A549 (cell line): ENCODE measurements at regions not wholly inside any gene's neighbourhood (a gene's known extent, or its start where the extent isn't known, plus 50 kb on each side); places are given as distances from the start of the nearest gene placed in this dataset.
A peak's percentile ranks its signal among the peaks of the same experiment; 100 is the strongest.

Experiments
- ATAC-seq, 2 experiments: fragments of 200-7000 bp in 1 of 2; fragments of >200 bp in 1 of 2; cut with Nextera tagmentation in 1 of 2; cut with Tn5 transposase in 1 of 2; 3 replicates each; pipeline versions ENCODE4 v1.8.0 to v1.9.1; 2018 to 2020; ENCODE audit warnings: mild to moderate bottlenecking in 1 of 2, moderate library complexity in 1 of 2
- CTCF ChIA-PET: fragments of 300-600 bp; sonication (Branson Sonifier 250); formaldehyde crosslinking; extraction: SDS; loops from one replicate; lab custom pipeline; 2021; ENCODE audit warnings: antibody characterized with exemption, inconsistent platforms; lab: Yijun Ruan, JAX
- POLR2A ChIA-PET: fragments of 350-600 bp; formaldehyde crosslinking; extraction: SDS; loops from one replicate; lab custom pipeline; 2021; ENCODE audit warnings: antibody characterized with exemption, inconsistent platforms; lab: Yijun Ruan, JAX
- DNase-seq, 2 experiments: peaks; one replicate each; pipeline versions ENCODE4 v3.0.0 to v3.0.0-alpha.2; 2011 to 2016; ENCODE audit warnings: low read depth in 1 of 2, low spot score in 1 of 2
- FAIRE-seq: peaks from 2 replicates; lab custom pipeline; 2011; peaks lifted over from hg19 to GRCh38; lab: Jason Lieb, UNC
- H3K27ac ChIP-seq, 2 experiments: fragments of >200 bp; sonication (Bioruptor Twin); formaldehyde crosslinking; 3 replicates each; pipeline ENCODE4 v1.5.1; 2016 to 2017
- H3K4me1 ChIP-seq: fragments of >200 bp; sonication (Bioruptor Twin); formaldehyde crosslinking; 3 replicates; pipeline ENCODE4 v1.6.1; 2016
- H3K4me2 ChIP-seq: fragments of >200 bp; sonication (Bioruptor Twin); formaldehyde crosslinking; 3 replicates; pipeline ENCODE4 v1.6.1; 2016
- H3K4me3 ChIP-seq: fragments of >200 bp; sonication (Bioruptor Twin); formaldehyde crosslinking; 3 replicates; pipeline ENCODE4 v1.5.1; 2016
- H3K9me3 ChIP-seq: fragments of >200 bp; sonication (Bioruptor Twin); formaldehyde crosslinking; 3 replicates; pipeline ENCODE4 v1.6.1; 2016
- CEBPB ChIP-seq, 2 experiments: fragments of >200 bp in 1 of 2; sonication (Bioruptor Twin) in 1 of 2; formaldehyde crosslinking in 1 of 2; IDR thresholded peaks; 2 replicates each; pipeline ENCODE4 v1.6.1; 2012 to 2016
- FOXS1 ChIP-seq: fragments of 250-450 bp; sonication (Bioruptor Pico); IDR thresholded peaks from 2 replicates; pipeline ENCODE4 v1.5.0; 2020; ENCODE audit warnings: mild to moderate bottlenecking, moderate library complexity
- GATA3 ChIP-seq: IDR thresholded peaks from 2 replicates; pipeline ENCODE4 v1.6.1; 2012; ENCODE audit warnings: borderline replicate concordance
- HDAC2 ChIP-seq: fragments of 200-600 bp; sonication (generic); IDR thresholded peaks from 2 replicates; pipeline ENCODE4 v1.6.1; 2016
- HOXB5 ChIP-seq: fragments of 250-450 bp; sonication (Bioruptor Pico); IDR thresholded peaks from 2 replicates; pipeline ENCODE4 v1.5.0; 2020; ENCODE audit warnings: mild to moderate bottlenecking, moderate library complexity
- JUN ChIP-seq, 2 experiments: fragments of >200 bp; sonication (Bioruptor Twin); formaldehyde crosslinking; IDR thresholded peaks; 2 replicates in 1 of 2; 3 replicates in 1 of 2; pipeline ENCODE4 v1.6.1; 2016 to 2017
- MAFK ChIP-seq: fragments of 450-650 bp; IDR thresholded peaks from 2 replicates; pipeline ENCODE4 v1.6.1; 2014; ENCODE audit not compliant: partially characterized antibody
- MYC ChIP-seq: IDR thresholded peaks from 2 replicates; pipeline ENCODE4 v1.6.1; 2012; ENCODE audit warnings: mild to moderate bottlenecking, inconsistent platforms, low read length, improper control_type of control experiment, borderline replicate concordance
- NR3C1 ChIP-seq: fragments of >200 bp; sonication (Bioruptor Twin); formaldehyde crosslinking; IDR thresholded peaks from 3 replicates; pipeline ENCODE4 v1.6.1; 2017
- PHF8 ChIP-seq: fragments of 200-600 bp; sonication (generic); IDR thresholded peaks from 2 replicates; pipeline ENCODE4 v1.6.1; 2016; ENCODE audit warnings: low read depth, mild to moderate bottlenecking, antibody characterized with exemption, moderate library complexity, borderline replicate concordance
- POLR2A ChIP-seq: IDR thresholded peaks from 2 replicates; pipeline ENCODE4 v1.6.1; 2012; ENCODE audit warnings: mild to moderate bottlenecking, low read length
- RAD21 ChIP-seq, 2 experiments: fragments of >200 bp in 1 of 2; sonication (Bioruptor Twin) in 1 of 2; formaldehyde crosslinking in 1 of 2; IDR thresholded peaks in 1 of 2; conservative IDR thresholded peaks in 1 of 2; 2 replicates in 1 of 2; 3 replicates in 1 of 2; pipeline ENCODE4 v1.6.1; 2012 to 2018; ENCODE audit warnings: inconsistent platforms in 1 of 2
- REST ChIP-seq: fragments of 200-600 bp; sonication (generic); IDR thresholded peaks from 2 replicates; pipeline ENCODE4 v1.6.1; 2016; ENCODE audit warnings: antibody characterized with exemption, mild to moderate bottlenecking, moderate library complexity
- RNF2 ChIP-seq: fragments of 200-600 bp; sonication (generic); IDR thresholded peaks from 2 replicates; pipeline ENCODE4 v1.6.1; 2016; ENCODE audit warnings: low read depth, mild to moderate bottlenecking, antibody characterized with exemption, moderate library complexity, borderline replicate concordance
- SREBF2 ChIP-seq: fragments of 450-650 bp; IDR thresholded peaks from 2 replicates; pipeline ENCODE4 v1.6.1; 2014; ENCODE audit warnings: mild to moderate bottlenecking, moderate library complexity
- TP53 ChIP-seq: fragments of 250-450 bp; sonication (Bioruptor Pico); IDR thresholded peaks from 2 replicates; pipeline ENCODE4 v1.5.0; 2021; ENCODE audit warnings: mild to moderate bottlenecking, moderate library complexity
- ZNF302 ChIP-seq: fragments of 250-450 bp; sonication (Bioruptor Pico); IDR thresholded peaks from 2 replicates; pipeline ENCODE4 v1.9.0; 2021; ENCODE audit warnings: inconsistent platforms, mild to moderate bottlenecking, moderate library complexity
- WGBS: methylation state at CpG from one replicate; pipeline ENCODE4 v1.1.6; 2017; ENCODE audit errors: missing lambda C conversion rate; 5-methylcytosine and 5-hydroxymethylcytosine counted together
- TF ChIP-seq, protein P1 (sequence below): fragments of 250-450 bp; sonication (Bioruptor Pico); IDR thresholded peaks from 2 replicates; pipeline ENCODE4 v1.5.0; 2020; ENCODE audit warnings: low read depth, mild to moderate bottlenecking, moderate library complexity
- TF ChIP-seq, protein P2 (sequence below): fragments of >200 bp; sonication (Bioruptor Twin); formaldehyde crosslinking; IDR thresholded peaks from 3 replicates; pipeline ENCODE4 v1.6.1; 2016
- TF ChIP-seq, protein P3 (sequence below): fragments of >200 bp; sonication (Bioruptor Twin); formaldehyde crosslinking; IDR thresholded peaks from 2 replicates; pipeline ENCODE4 v1.6.1; 2016
- TF ChIP-seq, protein P4 (sequence below): IDR thresholded peaks from 2 replicates; pipeline ENCODE4 v1.6.1; 2012
- TF ChIP-seq, protein P5 (sequence below): fragments of 250-450 bp; sonication (Bioruptor Pico); IDR thresholded peaks from 2 replicates; pipeline ENCODE4 v1.5.0; 2021; ENCODE audit warnings: mild to moderate bottlenecking, moderate library complexity, borderline replicate concordance
- TF ChIP-seq, protein P6 (sequence below): fragments of >200 bp; sonication (Bioruptor Twin); formaldehyde crosslinking; IDR thresholded peaks from 3 replicates; pipeline ENCODE4 v1.5.1; 2016

DNA sequence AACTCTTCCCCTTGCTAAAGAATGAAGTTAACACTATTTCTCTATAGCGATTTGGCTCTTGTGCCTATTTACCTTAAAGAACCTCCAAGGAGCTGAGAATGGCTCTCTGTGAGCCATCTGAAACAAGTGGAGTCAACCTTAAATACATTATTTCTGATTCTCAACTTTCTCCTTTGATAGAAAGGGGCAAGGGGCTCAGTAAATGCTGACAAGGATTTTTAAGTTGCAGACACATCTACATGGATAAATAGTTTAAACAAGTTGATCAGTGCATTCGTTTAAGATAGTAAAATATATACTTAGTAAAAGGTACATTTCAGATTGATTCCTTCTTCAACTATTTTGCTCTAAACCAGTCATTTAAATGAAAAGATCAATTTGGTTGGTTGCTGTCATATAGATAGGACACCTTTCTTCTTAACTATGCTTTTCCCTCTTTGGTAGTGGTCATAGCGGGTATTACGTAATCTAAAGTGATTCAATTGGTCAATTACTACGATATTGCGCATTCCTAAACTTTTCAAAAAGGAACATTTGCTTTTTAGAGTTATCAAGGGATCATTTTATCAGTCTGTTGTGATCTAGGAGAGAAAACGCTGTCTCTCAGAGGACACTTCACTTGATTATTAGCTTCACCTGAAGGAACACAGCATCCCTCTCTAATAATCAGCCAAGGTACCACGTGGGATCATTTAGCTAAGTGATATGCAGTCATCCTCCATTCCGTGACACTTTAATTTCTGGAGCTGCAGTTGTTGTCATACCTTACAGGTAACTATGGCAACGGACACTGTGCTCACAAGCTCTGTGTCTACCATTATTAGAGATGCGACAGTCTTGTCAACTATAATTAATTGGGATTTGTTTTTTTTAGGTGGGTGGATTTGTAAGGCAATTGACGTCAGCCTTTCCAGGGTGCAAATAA is 50.9 kb upstream of the KCNE4 start:
- FAIRE-seq: no peak
- POLR2A ChIA-PET: no interaction called here

DNA sequence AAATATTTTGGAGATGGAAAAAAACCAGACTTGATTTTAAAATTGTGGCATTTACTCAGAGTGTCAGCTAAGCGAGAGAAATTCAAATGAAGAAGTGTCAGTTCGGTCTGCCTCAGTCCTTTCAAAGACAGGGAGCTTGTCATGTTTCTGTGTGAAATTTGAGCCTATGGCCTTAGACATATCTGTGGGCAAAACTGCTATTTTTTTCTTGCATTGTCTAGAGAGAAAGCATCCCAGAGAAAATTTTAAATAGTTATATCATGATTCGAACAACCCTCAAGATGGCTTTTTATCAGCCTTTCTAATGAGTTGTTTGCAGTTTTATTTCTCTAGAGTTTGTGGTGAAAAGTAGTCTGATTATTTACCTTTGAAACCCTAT is 50.2 kb upstream of the KCNE4 start:
- FAIRE-seq: no peak
- 78% methylated on average over 3 of the region's 3 CpGs for WGBS
- H3K4me1 ChIP-seq: no peaks in the 10 kb centered on the region
- no peak overlapping the region for H3K4me2 ChIP-seq
- H3K9me3 ChIP-seq: no peaks in the 10 kb centered on the region
- TF ChIP-seq, protein P1, sequence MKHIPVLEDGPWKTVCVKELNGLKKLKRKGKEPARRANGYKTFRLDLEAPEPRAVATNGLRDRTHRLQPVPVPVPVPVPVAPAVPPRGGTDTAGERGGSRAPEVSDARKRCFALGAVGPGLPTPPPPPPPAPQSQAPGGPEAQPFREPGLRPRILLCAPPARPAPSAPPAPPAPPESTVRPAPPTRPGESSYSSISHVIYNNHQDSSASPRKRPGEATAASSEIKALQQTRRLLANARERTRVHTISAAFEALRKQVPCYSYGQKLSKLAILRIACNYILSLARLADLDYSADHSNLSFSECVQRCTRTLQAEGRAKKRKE (CRISPR knock-in tag): no peak
- TF ChIP-seq MYC: no peak
- no peak for TF ChIP-seq RAD21 (conservative IDR thresholded peaks at IDR 0.05 in 1 of 2, IDR thresholded peaks at IDR 0.05 in 1 of 2)
- TF ChIP-seq HDAC2: no peak
- no peak for TF ChIP-seq NR3C1
- TF ChIP-seq, protein P2, sequence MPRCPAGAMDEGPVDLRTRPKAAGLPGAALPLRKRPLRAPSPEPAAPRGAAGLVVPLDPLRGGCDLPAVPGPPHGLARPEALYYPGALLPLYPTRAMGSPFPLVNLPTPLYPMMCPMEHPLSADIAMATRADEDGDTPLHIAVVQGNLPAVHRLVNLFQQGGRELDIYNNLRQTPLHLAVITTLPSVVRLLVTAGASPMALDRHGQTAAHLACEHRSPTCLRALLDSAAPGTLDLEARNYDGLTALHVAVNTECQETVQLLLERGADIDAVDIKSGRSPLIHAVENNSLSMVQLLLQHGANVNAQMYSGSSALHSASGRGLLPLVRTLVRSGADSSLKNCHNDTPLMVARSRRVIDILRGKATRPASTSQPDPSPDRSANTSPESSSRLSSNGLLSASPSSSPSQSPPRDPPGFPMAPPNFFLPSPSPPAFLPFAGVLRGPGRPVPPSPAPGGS: no peak
- TF ChIP-seq ZNF302 (CRISPR knock-in tag): no peak
- no peak for TF ChIP-seq TP53 (CRISPR knock-in tag)
- TF ChIP-seq GATA3: no peak
- no peak for TF ChIP-seq JUN (IDR thresholded peaks at IDR 0.05)
- TF ChIP-seq, protein P3, sequence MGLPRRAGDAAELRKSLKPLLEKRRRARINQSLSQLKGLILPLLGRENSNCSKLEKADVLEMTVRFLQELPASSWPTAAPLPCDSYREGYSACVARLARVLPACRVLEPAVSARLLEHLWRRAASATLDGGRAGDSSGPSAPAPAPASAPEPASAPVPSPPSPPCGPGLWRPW: no peak
- TF ChIP-seq, protein P4, sequence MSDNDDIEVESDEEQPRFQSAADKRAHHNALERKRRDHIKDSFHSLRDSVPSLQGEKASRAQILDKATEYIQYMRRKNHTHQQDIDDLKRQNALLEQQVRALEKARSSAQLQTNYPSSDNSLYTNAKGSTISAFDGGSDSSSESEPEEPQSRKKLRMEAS: no peak
- TF ChIP-seq, protein P5, sequence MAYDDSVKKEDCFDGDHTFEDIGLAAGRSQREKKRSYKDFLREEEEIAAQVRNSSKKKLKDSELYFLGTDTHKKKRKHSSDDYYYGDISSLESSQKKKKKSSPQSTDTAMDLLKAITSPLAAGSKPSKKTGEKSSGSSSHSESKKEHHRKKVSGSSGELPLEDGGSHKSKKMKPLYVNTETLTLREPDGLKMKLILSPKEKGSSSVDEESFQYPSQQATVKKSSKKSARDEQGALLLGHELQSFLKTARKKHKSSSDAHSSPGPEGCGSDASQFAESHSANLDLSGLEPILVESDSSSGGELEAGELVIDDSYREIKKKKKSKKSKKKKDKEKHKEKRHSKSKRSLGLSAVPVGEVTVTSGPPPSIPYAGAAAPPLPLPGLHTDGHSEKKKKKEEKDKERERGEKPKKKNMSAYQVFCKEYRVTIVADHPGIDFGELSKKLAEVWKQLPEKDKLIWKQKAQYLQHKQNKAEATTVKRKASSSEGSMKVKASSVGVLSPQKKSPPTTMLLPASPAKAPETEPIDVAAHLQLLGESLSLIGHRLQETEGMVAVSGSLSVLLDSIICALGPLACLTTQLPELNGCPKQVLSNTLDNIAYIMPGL (CRISPR knock-in tag): no peak
- TF ChIP-seq RNF2: no peak
- no peak for TF ChIP-seq POLR2A
- no peak for TF ChIP-seq SREBF2
- TF ChIP-seq FOXS1: no peak
- TF ChIP-seq, all 56 proteins: peak for 0
- H3K4me3 ChIP-seq: no peak overlapping the region
- CTCF ChIA-PET: no interaction called here
- POLR2A ChIA-PET: no interaction called here
- ATAC-seq (no peak), DNase-seq (no peak)
- H3K27ac ChIP-seq: no peak overlapping the region

More for the DNA sequence above, 50.9 kb upstream of the KCNE4 start:
- Histone ChIP-seq H3K4me2 (no peak overlapping the region), H3K27ac (no peak overlapping the region), H3K4me1 (no peaks in the 10 kb centered on the region), H3K9me3 (no peaks in the 10 kb centered on the region), H3K4me3 (no peak overlapping the region)
- ATAC-seq (no peak), DNase-seq (no peak)
- WGBS: 66% methylated on average over 12 of the region's 12 CpGs
- TF ChIP-seq, protein P6, sequence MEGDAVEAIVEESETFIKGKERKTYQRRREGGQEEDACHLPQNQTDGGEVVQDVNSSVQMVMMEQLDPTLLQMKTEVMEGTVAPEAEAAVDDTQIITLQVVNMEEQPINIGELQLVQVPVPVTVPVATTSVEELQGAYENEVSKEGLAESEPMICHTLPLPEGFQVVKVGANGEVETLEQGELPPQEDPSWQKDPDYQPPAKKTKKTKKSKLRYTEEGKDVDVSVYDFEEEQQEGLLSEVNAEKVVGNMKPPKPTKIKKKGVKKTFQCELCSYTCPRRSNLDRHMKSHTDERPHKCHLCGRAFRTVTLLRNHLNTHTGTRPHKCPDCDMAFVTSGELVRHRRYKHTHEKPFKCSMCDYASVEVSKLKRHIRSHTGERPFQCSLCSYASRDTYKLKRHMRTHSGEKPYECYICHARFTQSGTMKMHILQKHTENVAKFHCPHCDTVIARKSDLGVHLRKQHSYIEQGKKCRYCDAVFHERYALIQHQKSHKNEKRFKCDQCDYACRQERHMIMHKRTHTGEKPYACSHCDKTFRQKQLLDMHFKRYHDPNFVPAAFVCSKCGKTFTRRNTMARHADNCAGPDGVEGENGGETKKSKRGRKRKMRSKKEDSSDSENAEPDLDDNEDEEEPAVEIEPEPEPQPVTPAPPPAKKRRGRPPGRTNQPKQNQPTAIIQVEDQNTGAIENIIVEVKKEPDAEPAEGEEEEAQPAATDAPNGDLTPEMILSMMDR: no peak
- TF ChIP-seq PHF8 (no peak), CEBPB (IDR thresholded peaks at IDR 0.05) (peak in 1 of 2 experiments; percentile 27; a peak in 1 of 4 replicates), HDAC2 (no peak), REST (no peak), MAFK (peak; percentile 74), HOXB5 (no peak)
- CTCF ChIA-PET: no interaction called here
